Prostate gland (tissue), 2 donors: ENCODE measurements at regions not wholly inside any gene's neighbourhood (a gene's known extent, or its start where the extent isn't known, plus 50 kb on each side); places are given as distances from the start of the nearest gene placed in this dataset.

Experiments
- DNase-seq: peaks from one replicate; pipeline ENCODE4 v3.0.0-alpha.2; 2019; ENCODE audit warnings: low spot score
- H3K27ac ChIP-seq, 2 donors: fragments of 200-600 bp; sonication (generic); 2 replicates each; pipeline ENCODE4 v1.5.1; 2017 to 2019
- H3K27me3 ChIP-seq: fragments of 200-600 bp; sonication (generic); replicated peaks from 2 replicates; pipeline ENCODE4 v1.5.1; 2019; ENCODE audit not compliant: insufficient read depth
- H3K36me3 ChIP-seq, 2 donors: fragments of 200-600 bp; sonication (generic); 1 replicate in 1 of 2; 2 replicates in 1 of 2; pipeline versions ENCODE4 v1.5.1 to v1.8.1; 2017 to 2019
- H3K4me1 ChIP-seq: fragments of 200-600 bp; sonication (generic); replicated peaks from 2 replicates; pipeline ENCODE4 v1.5.1; 2019
- H3K4me3 ChIP-seq, 2 donors: fragments of 200-600 bp; sonication (generic); 2 replicates each; pipeline ENCODE4 v1.5.1; 2017 to 2019
- H3K9me3 ChIP-seq: fragments of 200-600 bp; sonication (generic); 2 replicates; pipeline ENCODE4 v1.5.1; 2017
- POLR2A ChIP-seq: fragments of 450-650 bp; IDR thresholded peaks from one replicate; pipeline ENCODE4 v1.6.1; 2016; ENCODE audit warnings: antibody characterized with exemption, mild to moderate bottlenecking
- POLR2AphosphoS5 ChIP-seq: sonication (generic); formaldehyde crosslinking; IDR thresholded peaks from one replicate; pipeline ENCODE4 v1.6.1; 2017; ENCODE audit warnings: antibody characterized with exemption
- WGBS: methylation state at CpG from one replicate; pipeline ENCODE4 v1.1.5; 2018; 5-methylcytosine and 5-hydroxymethylcytosine counted together
- intact Hi-C: fragments of 100-400 bp; cut with DNase I; formaldehyde crosslinking; loops from one replicate; pipeline ENCODE4 v1.14.2; 2022
- TF ChIP-seq, protein P1 (sequence below), 4 experiments: fragments of 200-600 bp in 2 of 4; fragments of 450-650 bp in 2 of 4; sonication (generic) in 2 of 4; IDR thresholded peaks; 1 replicate in 3 of 4; 2 replicates in 1 of 4; pipeline ENCODE4 v1.5.1; 2016 to 2019; ENCODE audit warnings: antibody characterized with exemption in 4 of 4, mild to moderate bottlenecking in 2 of 4, moderate library complexity in 2 of 4

DNA sequence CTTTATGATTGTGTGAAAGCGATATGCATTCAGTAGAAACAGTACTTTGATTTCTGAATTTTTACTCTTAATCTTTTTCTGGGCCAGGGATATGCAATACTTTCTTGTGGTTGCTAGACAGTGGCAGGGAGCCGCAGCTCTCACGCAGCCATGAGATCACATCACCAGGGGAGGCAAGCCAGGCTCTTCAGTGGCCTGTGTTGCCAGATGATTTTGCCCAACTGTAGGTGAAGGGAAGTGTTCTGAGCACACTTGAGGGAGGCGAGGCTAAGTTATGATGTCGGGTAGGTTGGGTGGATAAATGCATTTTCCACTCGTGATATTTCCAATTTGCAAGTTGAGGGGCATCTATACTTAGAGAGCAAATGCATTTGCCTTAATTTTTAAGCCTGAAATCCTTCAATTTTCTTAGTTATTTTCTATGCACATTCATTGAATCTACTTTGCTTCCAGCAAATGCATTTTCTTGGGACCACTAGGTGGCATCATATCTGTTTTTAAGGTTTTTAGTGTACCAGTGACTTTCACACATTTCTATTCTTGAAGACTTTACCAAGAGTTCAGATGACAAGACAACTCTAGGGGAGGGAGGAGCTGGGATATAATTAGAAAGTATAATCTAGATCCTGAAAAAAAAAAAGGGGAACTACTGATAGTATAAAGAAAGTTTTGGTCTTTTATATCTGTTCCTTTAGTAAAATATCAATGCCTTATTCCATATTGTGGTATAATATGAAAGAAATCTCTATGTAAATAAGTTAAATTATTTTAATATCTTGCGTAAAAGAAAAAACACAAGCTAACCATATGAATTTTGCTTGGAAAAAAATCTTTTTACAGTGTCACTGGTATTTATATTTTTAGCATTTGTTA is 643.3 kb downstream of the SOCS6 start:
- Histone ChIP-seq H3K36me3 (no peaks in the 10 kb centered on the region), H3K9me3 (no peaks in the 10 kb centered on the region), H3K27me3 (no peaks in the 10 kb centered on the region), H3K4me3 (no peak overlapping the region), H3K27ac (no peak overlapping the region), H3K4me1 (no peaks in the 10 kb centered on the region)
- 51% methylated on average over 7 of the region's 7 CpGs for WGBS
- intact Hi-C loops: loop anchor here (5.0 kb wide), 1 partner anchor 1610 kb away; the partner anchor contains the start of gene CBLN2
- no peak for DNase-seq
- TF ChIP-seq POLR2AphosphoS5 (no peak), POLR2A (no peak)
- TF ChIP-seq, protein P1, sequence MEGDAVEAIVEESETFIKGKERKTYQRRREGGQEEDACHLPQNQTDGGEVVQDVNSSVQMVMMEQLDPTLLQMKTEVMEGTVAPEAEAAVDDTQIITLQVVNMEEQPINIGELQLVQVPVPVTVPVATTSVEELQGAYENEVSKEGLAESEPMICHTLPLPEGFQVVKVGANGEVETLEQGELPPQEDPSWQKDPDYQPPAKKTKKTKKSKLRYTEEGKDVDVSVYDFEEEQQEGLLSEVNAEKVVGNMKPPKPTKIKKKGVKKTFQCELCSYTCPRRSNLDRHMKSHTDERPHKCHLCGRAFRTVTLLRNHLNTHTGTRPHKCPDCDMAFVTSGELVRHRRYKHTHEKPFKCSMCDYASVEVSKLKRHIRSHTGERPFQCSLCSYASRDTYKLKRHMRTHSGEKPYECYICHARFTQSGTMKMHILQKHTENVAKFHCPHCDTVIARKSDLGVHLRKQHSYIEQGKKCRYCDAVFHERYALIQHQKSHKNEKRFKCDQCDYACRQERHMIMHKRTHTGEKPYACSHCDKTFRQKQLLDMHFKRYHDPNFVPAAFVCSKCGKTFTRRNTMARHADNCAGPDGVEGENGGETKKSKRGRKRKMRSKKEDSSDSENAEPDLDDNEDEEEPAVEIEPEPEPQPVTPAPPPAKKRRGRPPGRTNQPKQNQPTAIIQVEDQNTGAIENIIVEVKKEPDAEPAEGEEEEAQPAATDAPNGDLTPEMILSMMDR (IDR thresholded peaks at IDR 0.05): peak in 3 of 4 experiments; percentile 40 to 42 (median 40)

DNA sequence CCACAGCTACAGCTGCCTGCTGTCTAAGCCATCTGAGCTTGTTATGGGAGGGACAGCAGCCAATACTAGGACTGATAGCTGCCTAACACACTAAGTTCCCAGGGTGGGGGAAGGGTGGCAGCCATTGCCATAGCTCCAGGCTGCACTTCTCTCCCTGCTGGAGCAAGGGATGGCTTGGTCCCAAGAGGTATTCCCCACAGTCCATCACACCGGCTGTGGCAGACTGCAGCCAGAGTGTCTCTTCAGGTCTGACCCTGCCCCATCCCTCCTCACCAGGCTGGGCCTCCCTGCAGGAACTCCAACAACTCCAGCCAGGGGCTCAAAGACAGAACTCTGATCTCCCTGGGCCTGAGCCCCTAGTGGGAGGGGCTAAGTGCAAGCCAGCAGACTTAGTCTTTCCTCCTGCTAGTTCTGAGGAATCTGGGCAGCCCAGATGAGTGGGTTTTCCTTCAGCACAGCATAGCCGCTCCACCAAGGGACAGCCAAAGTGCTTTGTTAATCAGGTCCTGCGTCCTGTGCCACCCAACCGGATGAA is 632.1 kb downstream of the SOCS6 start:
- no peaks in the 10 kb centered on the region for H3K27me3 ChIP-seq
- no peaks in the 10 kb centered on the region for H3K9me3 ChIP-seq
- H3K4me3 ChIP-seq: no peak overlapping the region
- no peak for DNase-seq
- no peaks in the 10 kb centered on the region for H3K36me3 ChIP-seq
- intact Hi-C loops: no loop called here
- TF ChIP-seq POLR2A (no peak), POLR2AphosphoS5 (no peak)
- TF ChIP-seq, protein P1 (IDR thresholded peaks at IDR 0.05): no peak
- no peak overlapping the region for H3K27ac ChIP-seq
- 94% methylated on average over 4 of the region's 4 CpGs for WGBS
- H3K4me1 ChIP-seq: no peaks in the 10 kb centered on the region

DNA sequence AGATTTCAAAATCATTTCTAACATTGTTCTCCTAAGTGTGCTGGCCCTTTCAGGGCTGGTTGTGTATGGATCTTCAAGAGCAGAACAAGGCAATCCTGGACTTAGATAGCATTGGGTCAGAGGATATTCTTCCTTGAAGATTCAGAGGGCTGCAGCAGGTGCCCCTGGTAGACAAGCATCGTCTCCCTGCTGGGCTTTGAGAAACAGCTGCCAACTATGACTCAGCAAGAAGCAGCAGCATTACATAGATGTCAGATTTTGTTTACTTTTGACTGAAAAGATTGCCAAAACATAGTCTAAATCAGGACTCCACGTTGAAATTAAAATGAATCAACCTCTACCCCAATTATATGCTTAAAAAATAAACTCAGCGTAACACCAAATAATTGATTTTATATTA is 618.8 kb downstream of the SOCS6 start:
- Histone ChIP-seq H3K4me3 (no peak overlapping the region), H3K36me3 (no peaks in the 10 kb centered on the region), H3K4me1 (no peaks in the 10 kb centered on the region), H3K9me3 (no peaks in the 10 kb centered on the region), H3K27me3 (no peaks in the 10 kb centered on the region), H3K27ac (no peak overlapping the region)
- 36% methylated on average over 3 of the region's 3 CpGs for WGBS
- intact Hi-C loops: no loop called here
- TF ChIP-seq, protein P1 (IDR thresholded peaks at IDR 0.05): no peak
- TF ChIP-seq POLR2AphosphoS5 (no peak), POLR2A (no peak)
- no peak for DNase-seq

DNA sequence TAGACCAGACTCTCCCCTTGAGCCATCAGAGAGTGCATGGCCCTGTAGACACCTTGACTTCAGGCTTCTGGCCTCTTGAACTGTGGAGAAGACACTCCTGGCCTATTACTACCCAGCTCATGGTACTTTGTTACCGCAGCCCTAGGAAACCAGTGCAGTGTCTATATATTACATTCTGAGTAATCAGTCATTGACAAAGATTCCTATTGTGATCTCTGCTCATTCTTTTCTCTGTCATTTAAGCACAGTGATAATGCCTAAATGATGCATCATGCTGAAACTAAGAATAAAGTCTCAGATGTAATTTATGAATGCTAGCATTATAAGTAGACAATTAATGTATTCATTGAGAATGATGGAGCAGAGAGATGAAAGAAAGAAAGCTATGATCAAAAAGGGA is 603.5 kb downstream of the SOCS6 start:
- intact Hi-C loops: no loop called here
- H3K4me1 ChIP-seq: no peaks in the 10 kb centered on the region
- DNase-seq: no peak
- no peaks in the 10 kb centered on the region for H3K36me3 ChIP-seq
- no peaks in the 10 kb centered on the region for H3K27me3 ChIP-seq
- no peak for TF ChIP-seq POLR2A
- TF ChIP-seq POLR2AphosphoS5: no peak
- TF ChIP-seq, protein P1 (IDR thresholded peaks at IDR 0.05): no peak
- H3K4me3 ChIP-seq: no peak overlapping the region
- no peak overlapping the region for H3K27ac ChIP-seq
- 100% methylated on average over 1 of the region's 1 CpG for WGBS
- no peaks in the 10 kb centered on the region for H3K9me3 ChIP-seq

DNA sequence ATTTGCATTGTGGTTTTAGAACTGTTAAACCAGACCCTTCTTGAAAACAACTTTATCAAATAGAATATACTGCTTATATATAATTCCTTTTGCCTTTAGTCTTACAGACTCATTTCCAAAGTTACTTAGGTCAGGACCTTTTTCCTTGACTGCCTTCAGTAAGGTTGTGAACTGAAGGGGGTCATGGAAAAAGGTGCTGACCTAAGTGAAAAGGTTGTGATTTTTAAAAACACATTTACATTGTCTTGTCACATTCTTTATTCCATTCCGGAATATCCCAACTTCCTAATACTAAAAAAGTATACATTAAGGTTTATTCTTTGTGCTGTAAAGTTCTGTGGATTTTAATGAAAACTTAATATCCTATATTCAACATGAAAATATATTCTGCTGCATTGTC is 581.4 kb downstream of the SOCS6 start:
- no peaks in the 10 kb centered on the region for H3K9me3 ChIP-seq
- no peaks in the 10 kb centered on the region for H3K27me3 ChIP-seq
- DNase-seq: no peak
- H3K4me3 ChIP-seq: no peak overlapping the region
- WGBS: 83% methylated on average over 1 of the region's 1 CpG
- no peaks in the 10 kb centered on the region for H3K36me3 ChIP-seq
- TF ChIP-seq POLR2A: no peak
- intact Hi-C loops: no loop called here
- H3K27ac ChIP-seq: no peak overlapping the region
- H3K4me1 ChIP-seq: no peaks in the 10 kb centered on the region
